ENCODE measurements at regions not wholly inside any gene's neighbourhood (a gene's known extent, or its start where the extent isn't known, plus 50 kb on each side); places are given as distances from the start of the nearest gene placed in this dataset.

- Histone ChIP-seq H3K27me3 (ENCODE audit: control insufficient read depth in 2 of 2, insufficient read depth in 2 of 2, low read length in 2 of 2) (no peaks in the 10 kb centered on the region), H3K9ac (ENCODE audit: low read depth in 1 of 2, low read length in 2 of 2) (no peak overlapping the region), H3K4me1 (ENCODE audit: control insufficient read depth in 2 of 2, insufficient read depth in 2 of 2, low read length in 2 of 2) (no peaks in the 10 kb centered on the region), H3K4me3 (ENCODE audit: low read length in 2 of 2) (no peak overlapping the region), H3K27ac (ENCODE audit: low read depth in 2 of 2, low read length in 2 of 2) (no peak overlapping the region), H3K36me3 (ENCODE audit: control insufficient read depth in 2 of 2, insufficient read depth in 2 of 2, low read length in 2 of 2) (no peaks in the 10 kb centered on the region), H3K9me3 (ENCODE audit: control insufficient read depth in 2 of 2, low read length in 2 of 2) (no peaks in the 10 kb centered on the region)
These were observed 629.6 kb downstream of the TBC1D22A start for GRCh38 chr22:47392054-47392347.

- Histone ChIP-seq H3K4me3 (ENCODE audit: low read length in 2 of 2) (no peak overlapping the region), H3K4me1 (ENCODE audit: control insufficient read depth in 2 of 2, insufficient read depth in 2 of 2, low read length in 2 of 2) (no peaks in the 10 kb centered on the region), H3K9me3 (ENCODE audit: control insufficient read depth in 2 of 2, low read length in 2 of 2) (no peaks in the 10 kb centered on the region), H3K9ac (ENCODE audit: low read depth in 1 of 2, low read length in 2 of 2) (no peak overlapping the region), H3K27ac (ENCODE audit: low read depth in 2 of 2, low read length in 2 of 2) (no peak overlapping the region), H3K27me3 (ENCODE audit: control insufficient read depth in 2 of 2, insufficient read depth in 2 of 2, low read length in 2 of 2) (no peaks in the 10 kb centered on the region), H3K36me3 (ENCODE audit: control insufficient read depth in 2 of 2, insufficient read depth in 2 of 2, low read length in 2 of 2) (no peaks in the 10 kb centered on the region)
These were observed 629.0 kb downstream of the TBC1D22A start for GRCh38 chr22:47391169-47392053.

DNA sequence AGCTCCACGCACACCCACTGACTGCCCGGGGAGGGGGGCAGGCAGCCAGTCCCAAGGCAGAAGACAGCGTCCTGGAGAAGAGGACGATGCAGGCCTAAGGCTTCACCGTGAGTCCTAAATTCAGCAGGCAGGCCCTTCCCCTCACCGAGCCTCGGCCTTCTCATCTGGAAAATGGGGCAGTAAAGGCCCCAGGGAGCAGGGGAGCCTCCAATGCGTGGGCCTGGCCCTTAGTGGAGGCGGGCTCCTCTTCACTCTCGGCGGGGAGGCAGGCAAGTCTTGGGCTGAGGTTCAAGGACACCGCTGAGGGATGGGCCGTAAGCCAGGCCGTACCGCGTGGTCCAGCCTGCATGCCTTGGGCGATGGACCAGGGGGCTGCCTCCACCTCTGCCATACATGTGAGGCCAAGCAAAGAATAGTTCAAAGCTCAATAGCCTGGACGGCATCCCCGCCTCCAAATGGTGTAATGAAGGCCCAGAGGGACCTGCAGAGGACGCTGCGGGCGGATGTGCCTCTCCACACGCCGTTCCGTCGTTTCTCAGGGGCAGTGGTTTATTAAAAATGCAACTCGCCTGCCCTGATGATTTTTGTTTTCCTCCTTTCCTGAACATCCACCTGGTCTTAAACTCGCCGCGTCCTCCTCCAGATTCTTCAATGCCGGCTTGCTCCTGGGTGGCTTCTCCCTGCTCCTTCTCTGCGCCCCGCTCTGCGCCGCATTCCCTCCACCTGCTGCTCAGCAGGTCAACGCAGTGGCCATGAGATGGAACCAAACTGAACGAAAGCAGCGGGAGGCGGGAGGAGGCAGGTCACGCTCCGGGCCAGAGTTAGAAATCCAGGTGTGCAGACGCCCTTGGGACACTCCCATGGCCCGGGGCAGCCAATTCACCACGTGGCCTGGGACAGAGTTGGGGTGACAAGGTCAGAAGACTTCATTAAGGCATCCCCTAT lies 627.8 kb downstream of the TBC1D22A start:
- H3K4me1 ChIP-seq (ENCODE audit: control insufficient read depth in 2 of 2, insufficient read depth in 2 of 2, low read length in 2 of 2), result no peaks in the 10 kb centered on the region
- H3K36me3 ChIP-seq (ENCODE audit: control insufficient read depth in 2 of 2, insufficient read depth in 2 of 2, low read length in 2 of 2), result no peaks in the 10 kb centered on the region
- no peak overlapping the region for H3K4me3 ChIP-seq (ENCODE audit: low read length in 2 of 2)
- H3K27me3 ChIP-seq (ENCODE audit: control insufficient read depth in 2 of 2, insufficient read depth in 2 of 2, low read length in 2 of 2), result no peaks in the 10 kb centered on the region
- H3K27ac ChIP-seq (ENCODE audit: low read depth in 2 of 2, low read length in 2 of 2), result no peak overlapping the region
- H3K9me3 ChIP-seq (ENCODE audit: control insufficient read depth in 2 of 2, low read length in 2 of 2), result no peaks in the 10 kb centered on the region
- no peak overlapping the region for H3K9ac ChIP-seq (ENCODE audit: low read depth in 1 of 2, low read length in 2 of 2)

- H3K4me1 ChIP-seq (ENCODE audit: control insufficient read depth in 2 of 2, insufficient read depth in 2 of 2, low read length in 2 of 2), result no peaks in the 10 kb centered on the region
- no peaks in the 10 kb centered on the region for H3K9me3 ChIP-seq (ENCODE audit: control insufficient read depth in 2 of 2, low read length in 2 of 2)
- H3K4me3 ChIP-seq (ENCODE audit: low read length in 2 of 2), result no peak overlapping the region
- no peak overlapping the region for H3K27ac ChIP-seq (ENCODE audit: low read depth in 2 of 2, low read length in 2 of 2)
- no peaks in the 10 kb centered on the region for H3K36me3 ChIP-seq (ENCODE audit: control insufficient read depth in 2 of 2, insufficient read depth in 2 of 2, low read length in 2 of 2)
- no peaks in the 10 kb centered on the region for H3K27me3 ChIP-seq (ENCODE audit: control insufficient read depth in 2 of 2, insufficient read depth in 2 of 2, low read length in 2 of 2)
- H3K9ac ChIP-seq (ENCODE audit: low read depth in 1 of 2, low read length in 2 of 2), result no peak overlapping the region
These were observed 626.8 kb downstream of the TBC1D22A start for GRCh38 chr22:47389201-47389600.

DNA sequence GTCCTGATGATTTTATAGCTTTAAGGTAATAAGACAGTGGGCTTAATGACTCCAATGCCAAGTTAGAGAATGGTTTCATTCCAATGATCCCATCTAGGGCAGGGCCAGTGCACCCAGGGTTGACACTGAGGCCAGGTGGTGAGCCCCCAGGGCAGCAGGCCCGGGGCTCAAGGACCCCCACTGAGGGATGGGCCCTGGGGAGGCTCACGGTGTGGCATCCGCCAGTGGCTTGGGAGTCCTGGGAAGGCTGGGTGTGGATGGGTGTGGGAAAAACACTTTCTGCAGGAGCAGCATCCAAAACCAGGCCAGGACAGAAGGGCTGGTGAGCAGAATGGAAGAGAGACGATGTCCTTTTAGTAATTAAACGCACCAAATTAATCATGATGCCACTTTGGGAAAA lies 626.3 kb downstream of the TBC1D22A start:
- Histone ChIP-seq H3K4me3 (ENCODE audit: low read length in 2 of 2) (no peak overlapping the region), H3K9me3 (ENCODE audit: control insufficient read depth in 2 of 2, low read length in 2 of 2) (no peaks in the 10 kb centered on the region), H3K9ac (ENCODE audit: low read depth in 1 of 2, low read length in 2 of 2) (no peak overlapping the region), H3K27ac (ENCODE audit: low read depth in 2 of 2, low read length in 2 of 2) (no peak overlapping the region), H3K4me1 (ENCODE audit: control insufficient read depth in 2 of 2, insufficient read depth in 2 of 2, low read length in 2 of 2) (no peaks in the 10 kb centered on the region), H3K36me3 (ENCODE audit: control insufficient read depth in 2 of 2, insufficient read depth in 2 of 2, low read length in 2 of 2) (no peaks in the 10 kb centered on the region), H3K27me3 (ENCODE audit: control insufficient read depth in 2 of 2, insufficient read depth in 2 of 2, low read length in 2 of 2) (no peaks in the 10 kb centered on the region)

DNA sequence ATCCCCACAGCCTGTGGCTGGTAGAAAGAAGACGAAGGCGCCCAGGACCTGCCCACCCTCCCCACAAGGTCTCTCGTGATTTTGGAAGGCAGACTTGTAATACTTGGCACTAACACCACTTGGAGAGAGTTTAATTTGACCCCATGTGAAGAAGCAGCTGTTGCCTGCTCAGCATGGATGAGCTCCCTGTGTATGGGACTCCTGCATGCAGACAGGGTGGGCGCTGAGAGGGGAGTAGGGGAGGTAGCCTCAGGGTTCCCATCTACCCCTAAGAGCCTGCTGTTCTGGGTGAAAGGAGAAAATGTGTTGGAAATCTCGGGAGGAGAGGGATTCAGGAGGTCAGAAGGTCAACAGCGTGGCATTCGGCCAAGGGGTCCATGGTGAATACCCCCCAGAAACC lies 625.9 kb downstream of the TBC1D22A start:
- H3K4me1 ChIP-seq (ENCODE audit: control insufficient read depth in 2 of 2, insufficient read depth in 2 of 2, low read length in 2 of 2), result no peaks in the 10 kb centered on the region
- no peaks in the 10 kb centered on the region for H3K9me3 ChIP-seq (ENCODE audit: control insufficient read depth in 2 of 2, low read length in 2 of 2)
- no peak overlapping the region for H3K27ac ChIP-seq (ENCODE audit: low read depth in 2 of 2, low read length in 2 of 2)
- no peak overlapping the region for H3K4me3 ChIP-seq (ENCODE audit: low read length in 2 of 2)
- no peak overlapping the region for H3K9ac ChIP-seq (ENCODE audit: low read depth in 1 of 2, low read length in 2 of 2)
- H3K27me3 ChIP-seq (ENCODE audit: control insufficient read depth in 2 of 2, insufficient read depth in 2 of 2, low read length in 2 of 2), result no peaks in the 10 kb centered on the region
- H3K36me3 ChIP-seq (ENCODE audit: control insufficient read depth in 2 of 2, insufficient read depth in 2 of 2, low read length in 2 of 2), result no peaks in the 10 kb centered on the region

DNA sequence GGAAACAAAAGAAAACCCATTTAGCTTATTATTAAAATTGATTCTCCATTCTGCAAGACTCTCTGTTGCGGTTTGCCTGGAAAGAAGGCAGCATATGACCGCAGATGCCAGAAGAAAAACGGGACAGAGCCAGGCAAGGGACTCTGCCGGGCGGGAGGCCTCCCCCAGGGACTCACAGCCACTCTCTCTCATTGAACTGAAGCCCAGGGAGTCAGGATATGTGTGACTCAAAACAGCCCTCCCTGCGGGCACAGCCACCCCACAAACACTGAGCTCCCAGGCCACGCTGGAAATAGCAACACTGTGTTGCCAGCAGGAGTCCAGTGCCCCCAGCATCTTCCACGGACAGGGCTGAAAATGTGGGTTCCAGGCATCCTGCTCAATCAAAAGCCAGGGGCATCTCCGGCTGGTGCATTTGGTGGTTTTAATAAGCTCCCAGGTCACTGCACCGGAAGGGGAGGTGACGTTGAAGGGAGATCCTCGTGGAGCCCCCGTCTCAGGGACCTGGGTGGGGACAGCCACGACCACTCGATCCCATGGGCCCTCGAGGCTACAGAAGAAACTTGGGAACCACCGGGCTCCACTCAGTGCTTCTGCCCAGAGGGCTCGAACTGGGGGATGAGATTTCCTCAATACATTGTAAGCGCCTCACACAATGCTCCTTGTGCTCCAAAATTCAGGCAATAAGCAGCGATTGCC lies 624.5 kb downstream of the TBC1D22A start:
- Histone ChIP-seq H3K4me3 (ENCODE audit: low read length in 2 of 2) (no peak overlapping the region), H3K4me1 (ENCODE audit: control insufficient read depth in 2 of 2, insufficient read depth in 2 of 2, low read length in 2 of 2) (no peaks in the 10 kb centered on the region), H3K9me3 (ENCODE audit: control insufficient read depth in 2 of 2, low read length in 2 of 2) (no peaks in the 10 kb centered on the region), H3K27ac (ENCODE audit: low read depth in 2 of 2, low read length in 2 of 2) (no peak overlapping the region), H3K9ac (ENCODE audit: low read depth in 1 of 2, low read length in 2 of 2) (no peak overlapping the region), H3K36me3 (ENCODE audit: control insufficient read depth in 2 of 2, insufficient read depth in 2 of 2, low read length in 2 of 2) (no peaks in the 10 kb centered on the region), H3K27me3 (ENCODE audit: control insufficient read depth in 2 of 2, insufficient read depth in 2 of 2, low read length in 2 of 2) (peaks cover 0 to 2% of the 10 kb centered on the region in 2 donors)

- H3K4me3 ChIP-seq (ENCODE audit: low read length in 2 of 2), result no peak overlapping the region
- no peaks in the 10 kb centered on the region for H3K9me3 ChIP-seq (ENCODE audit: control insufficient read depth in 2 of 2, low read length in 2 of 2)
- H3K36me3 ChIP-seq (ENCODE audit: control insufficient read depth in 2 of 2, insufficient read depth in 2 of 2, low read length in 2 of 2), result no peaks in the 10 kb centered on the region
- no peaks in the 10 kb centered on the region for H3K4me1 ChIP-seq (ENCODE audit: control insufficient read depth in 2 of 2, insufficient read depth in 2 of 2, low read length in 2 of 2)
- H3K9ac ChIP-seq (ENCODE audit: low read depth in 1 of 2, low read length in 2 of 2), result no peak overlapping the region
- peaks cover 0 to 2% of the 10 kb centered on the region in 2 donors for H3K27me3 ChIP-seq (ENCODE audit: control insufficient read depth in 2 of 2, insufficient read depth in 2 of 2, low read length in 2 of 2)
- H3K27ac ChIP-seq (ENCODE audit: low read depth in 2 of 2, low read length in 2 of 2), result no peak overlapping the region
These were observed 622.5 kb downstream of the TBC1D22A start for GRCh38 chr22:47384977-47385376.

- H3K4me1 ChIP-seq (ENCODE audit: control insufficient read depth in 2 of 2, insufficient read depth in 2 of 2, low read length in 2 of 2), result no peaks in the 10 kb centered on the region
These were observed 619.9 kb downstream of the TBC1D22A start for GRCh38 chr22:47382164-47382890.

More at GRCh38 chr22:47382164-47382890, 619.9 kb downstream of the TBC1D22A start:
- Histone ChIP-seq H3K36me3 (ENCODE audit: control insufficient read depth in 2 of 2, insufficient read depth in 2 of 2, low read length in 2 of 2) (no peaks in the 10 kb centered on the region), H3K9ac (ENCODE audit: low read depth in 1 of 2, low read length in 2 of 2) (no peak overlapping the region), H3K27me3 (ENCODE audit: control insufficient read depth in 2 of 2, insufficient read depth in 2 of 2, low read length in 2 of 2) (peaks cover 0 to 2% of the 10 kb centered on the region in 2 donors), H3K4me3 (ENCODE audit: low read length in 2 of 2) (no peak overlapping the region), H3K27ac (ENCODE audit: low read depth in 2 of 2, low read length in 2 of 2) (no peak overlapping the region), H3K9me3 (ENCODE audit: control insufficient read depth in 2 of 2, low read length in 2 of 2) (no peaks in the 10 kb centered on the region)
